ENCODE measurements at regions not wholly inside any gene's neighbourhood (a gene's known extent, or its start where the extent isn't known, plus 50 kb on each side); places are given as distances from the start of the nearest gene placed in this dataset.
A peak's percentile ranks its signal among the peaks of the same experiment; 100 is the strongest.

- ATAC-seq (no peak), DNase-seq (no peak)
- intact Hi-C loops (cut with DNase I), result no loop called here
- Histone ChIP-seq H3K4me1 (no peaks in the 10 kb centered on the region), H3K27me3 (no peaks in the 10 kb centered on the region), H3K4me3 (no peak overlapping the region), H3K27ac (no peak overlapping the region), H3K36me3 (no peaks in the 10 kb centered on the region), H3K9me3 (no peaks in the 10 kb centered on the region)
- no peak for TF ChIP-seq CTCF (IDR thresholded peaks at IDR 0.05)
Observed at GRCh38 chr13:59303433-59303832, 860.3 kb downstream of the DIAPH3 start.

GRCh38 chr13:59304596-59304995, 859.1 kb downstream of the DIAPH3 start:
- H3K27me3 ChIP-seq, result no peaks in the 10 kb centered on the region
- no peak overlapping the region for H3K4me3 ChIP-seq
- DNase-seq (no peak), ATAC-seq (no peak)
- no peak overlapping the region for H3K27ac ChIP-seq
- no peaks in the 10 kb centered on the region for H3K4me1 ChIP-seq
- intact Hi-C loops (cut with DNase I), result no loop called here
- H3K9me3 ChIP-seq, result no peaks in the 10 kb centered on the region
- TF ChIP-seq CTCF (IDR thresholded peaks at IDR 0.05), result no peak
- H3K36me3 ChIP-seq, result no peaks in the 10 kb centered on the region

- no peak overlapping the region for H3K27ac ChIP-seq
- H3K27me3 ChIP-seq, result no peaks in the 10 kb centered on the region
- H3K4me1 ChIP-seq, result no peaks in the 10 kb centered on the region
- TF ChIP-seq CTCF (IDR thresholded peaks at IDR 0.05), result no peak
- no peak overlapping the region for H3K4me3 ChIP-seq
- H3K9me3 ChIP-seq, result no peaks in the 10 kb centered on the region
- H3K36me3 ChIP-seq, result no peaks in the 10 kb centered on the region
- DNase-seq (no peak), ATAC-seq (no peak)
- intact Hi-C loops (cut with DNase I), result no loop called here
Observed at GRCh38 chr13:59305896-59306295, 857.8 kb downstream of the DIAPH3 start.

GRCh38 chr13:59312776-59313175, 851.0 kb downstream of the DIAPH3 start:
- Histone ChIP-seq H3K4me1 (no peaks in the 10 kb centered on the region), H3K9me3 (no peaks in the 10 kb centered on the region), H3K4me3 (no peak overlapping the region), H3K27ac (no peak overlapping the region), H3K27me3 (no peaks in the 10 kb centered on the region), H3K36me3 (no peaks in the 10 kb centered on the region)
- no peak for TF ChIP-seq CTCF (IDR thresholded peaks at IDR 0.05)
- DNase-seq (no peak), ATAC-seq (no peak)
- intact Hi-C loops (cut with DNase I), result no loop called here

- Histone ChIP-seq H3K27me3 (no peaks in the 10 kb centered on the region), H3K4me3 (no peak overlapping the region), H3K27ac (no peak overlapping the region), H3K9me3 (no peaks in the 10 kb centered on the region), H3K36me3 (no peaks in the 10 kb centered on the region), H3K4me1 (no peaks in the 10 kb centered on the region)
- DNase-seq (peak; percentile 70), ATAC-seq (peak; percentile 68)
- intact Hi-C loops (cut with DNase I), result no loop called here
- TF ChIP-seq CTCF (IDR thresholded peaks at IDR 0.05), result peak; percentile 75
Observed at GRCh38 chr13:59318320-59318930, 845.3 kb downstream of the DIAPH3 start.

GRCh38 chr13:59319276-59319675, 844.5 kb downstream of the DIAPH3 start:
- Histone ChIP-seq H3K27me3 (no peaks in the 10 kb centered on the region), H3K36me3 (no peaks in the 10 kb centered on the region), H3K4me1 (no peaks in the 10 kb centered on the region), H3K9me3 (no peaks in the 10 kb centered on the region), H3K27ac (no peak overlapping the region), H3K4me3 (no peak overlapping the region)
- ATAC-seq, result no peak
- TF ChIP-seq CTCF (IDR thresholded peaks at IDR 0.05), result no peak
- intact Hi-C loops (cut with DNase I), result no loop called here
- DNase-seq, result no peak

Measured in upper lobe of right lung (tissue), 1 donor.